ENCODE measurements at regions not wholly inside any gene's neighbourhood (a gene's known extent, or its start where the extent isn't known, plus 50 kb on each side); places are given as distances from the start of the nearest gene placed in this dataset.
A peak's percentile ranks its signal among the peaks of the same experiment; 100 is the strongest.

GRCh38 chr20:48489656-48490055 lies 338.1 kb downstream of the PREX1 start:
- Histone ChIP-seq H3K9me3 (replicated peaks; ENCODE audit: control insufficient read depth, insufficient read depth, low read length) (no peaks in the 10 kb centered on the region), H4K20me1 (ENCODE audit: control insufficient read depth, insufficient read depth) (no peaks in the 10 kb centered on the region), H3K4me2 (ENCODE audit: control insufficient read depth, insufficient read depth) (no peak overlapping the region), H3K27ac (ENCODE audit: control insufficient read depth, insufficient read depth) (no peak overlapping the region), H3K36me3 (ENCODE audit: control insufficient read depth in 2 of 2, insufficient read depth in 2 of 2, low read length in 1 of 2) (no peaks in the 10 kb centered on the region), H2AFZ (ENCODE audit: control insufficient read depth, low read depth, low read length) (no peak overlapping the region), H3K4me1 (ENCODE audit: control insufficient read depth, insufficient read depth, low read length) (peaks cover 12% of the 10 kb centered on the region), H3K4me3 (no peak overlapping the region), H3K9ac (ENCODE audit: control insufficient read depth, insufficient read depth, low read length) (no peak overlapping the region), H3K79me2 (ENCODE audit: control insufficient read depth, insufficient read depth, low read length) (no peaks in the 10 kb centered on the region), H3K27me3 (replicated peaks in 1 of 2; ENCODE audit: control insufficient read depth in 2 of 2, insufficient read depth in 2 of 2, low read length in 1 of 2) (no peaks in the 10 kb centered on the region)
- TF ChIP-seq CBX5 (IDR thresholded peaks at IDR 0.05; ENCODE audit: low read depth) (no peak), EGR1 (IDR thresholded peaks at IDR 0.05; ENCODE audit: borderline replicate concordance in 1 of 2, low read depth in 2 of 2, low read length in 2 of 2) (peak in 1 of 2 experiments; percentile 90; a peak in 2 of 3 replicates), NR2F1 (conservative IDR thresholded peaks at IDR 0.05) (no peak)
- CTCF ChIA-PET, result interaction anchor here (0.8 kb wide), 1 partner anchor 131 kb away, joined by 4 read pairs; no protein-coding TSS in a partner anchor
- RAD21 ChIA-PET (ENCODE audit: unreplicated experiment), result interaction anchor here (0.7 to 1.2 kb wide), 2 partner anchors 120 to 126 kb away, joined by 3 read pairs; no protein-coding TSS in a partner anchor
- DNase-seq (ENCODE audit: low read depth, low spot score) (no peak), FAIRE-seq (no peak), ATAC-seq (peak; percentile 10)
- SMC1A ChIA-PET (ENCODE audit: uncharacterized antibody, unreplicated experiment), result interaction anchor here (1.4 kb wide), 1 partner anchor 15 kb away, joined by 3 read pairs; no protein-coding TSS in a partner anchor
- POLR2A ChIA-PET, result no interaction called here
- BruUV-seq (replicated peaks), result no TSS peak
- intact Hi-C loops (cut with micrococcal nuclease; ENCODE audit: unreplicated experiment) (loop anchor here (10.0 kb wide), 1 partner anchor 125 kb away; no protein-coding TSS in a partner anchor), in situ Hi-C loops (cut with MboI) (no loop called here)
- WGBS (ENCODE audit: insufficient coverage, insufficient replicate concordance, low lambda C conversion rate, missing lambda C conversion rate), result 33% methylated on average over 8 of the region's 8 CpGs

- no peak for FAIRE-seq
- 3% methylated on average over 12 of the region's 12 CpGs for WGBS (ENCODE audit: insufficient coverage, insufficient replicate concordance, low lambda C conversion rate, missing lambda C conversion rate)
- in situ Hi-C loops (cut with MboI) (no loop called here), intact Hi-C loops (cut with micrococcal nuclease; ENCODE audit: unreplicated experiment) (loop anchor here (10.0 kb wide), 1 partner anchor 124 kb away; no protein-coding TSS in a partner anchor)
- Histone ChIP-seq H3K4me3 (no peak overlapping the region), H3K36me3 (ENCODE audit: control insufficient read depth in 2 of 2, insufficient read depth in 2 of 2, low read length in 1 of 2) (no peaks in the 10 kb centered on the region), H3K9me3 (replicated peaks; ENCODE audit: control insufficient read depth, insufficient read depth, low read length) (no peaks in the 10 kb centered on the region), H3K79me2 (ENCODE audit: control insufficient read depth, insufficient read depth, low read length) (no peaks in the 10 kb centered on the region), H3K4me1 (ENCODE audit: control insufficient read depth, insufficient read depth, low read length) (peaks cover 12% of the 10 kb centered on the region), H3K9ac (ENCODE audit: control insufficient read depth, insufficient read depth, low read length) (no peak overlapping the region), H3K4me2 (ENCODE audit: control insufficient read depth, insufficient read depth) (no peak overlapping the region), H2AFZ (ENCODE audit: control insufficient read depth, low read depth, low read length) (no peak overlapping the region), H3K27ac (ENCODE audit: control insufficient read depth, insufficient read depth) (no peak overlapping the region), H4K20me1 (ENCODE audit: control insufficient read depth, insufficient read depth) (no peaks in the 10 kb centered on the region), H3K27me3 (replicated peaks in 1 of 2; ENCODE audit: control insufficient read depth in 2 of 2, insufficient read depth in 2 of 2, low read length in 1 of 2) (no peaks in the 10 kb centered on the region)
- ChIA-PET POLR2A (no interaction called here), RAD21 (ENCODE audit: unreplicated experiment) (interaction anchor here (0.6 to 1.1 kb wide), 2 partner anchors 73 to 131 kb away, joined by 4 to 5 read pairs; no protein-coding TSS in a partner anchor), SMC1A (ENCODE audit: uncharacterized antibody, unreplicated experiment) (interaction anchor here (1.2 kb wide), 1 partner anchor 10 kb away, joined by 3 read pairs; no protein-coding TSS in a partner anchor), CTCF (interaction anchor here (0.6 kb wide), 1 partner anchor 131 kb away, joined by 4 read pairs; no protein-coding TSS in a partner anchor)
- DNase-seq (ENCODE audit: low read depth, low spot score), result peak; percentile 50
- BruUV-seq (replicated peaks), result no TSS peak
- peak; percentile 78 for ATAC-seq
- TF ChIP-seq ELK1 (IDR thresholded peaks at IDR 0.05; ENCODE audit: low read depth, low read length) (no peak), NFIC (IDR thresholded peaks at IDR 0.05; ENCODE audit: low read depth, low read length) (no peak), IRF5 (IDR thresholded peaks at IDR 0.05; ENCODE audit: borderline replicate concordance) (no peak), PBX3 (IDR thresholded peaks at IDR 0.05; ENCODE audit: insufficient replicate concordance, low read depth, low read length) (no peak), MTA2 (IDR thresholded peaks at IDR 0.05; ENCODE audit: low read depth) (peak; percentile 22; the same call in 1 of the 2 replicates), HDGF (IDR thresholded peaks at IDR 0.05) (no peak), IKZF2 (IDR thresholded peaks at IDR 0.05) (peak in 1 of 2 experiments; percentile 22; a peak in 1 of 4 replicates), FOXK2 (IDR thresholded peaks at IDR 0.05) (no peak), NR2F1 (conservative IDR thresholded peaks at IDR 0.05) (peak; percentile 23; the same call in 1 of the 2 replicates), JUND (IDR thresholded peaks at IDR 0.05; ENCODE audit: low read depth, low read length) (no peak), ZNF384 (IDR thresholded peaks at IDR 0.05; ENCODE audit: borderline replicate concordance, low read depth, low read length) (no peak), HDAC6 (IDR thresholded peaks at IDR 0.05; ENCODE audit: unreplicated experiment) (no peak)
Observed at GRCh38 chr20:48489046-48489463, 338.7 kb downstream of the PREX1 start.
